Mesendoderm (in vitro differentiated cells): ENCODE measurements at regions not wholly inside any gene's neighbourhood (a gene's known extent, or its start where the extent isn't known, plus 50 kb on each side); places are given as distances from the start of the nearest gene placed in this dataset.

Experiments used
- DNase-seq: peaks from one replicate; pipeline ENCODE4 v3.0.0; 2013
- H2AK5ac ChIP-seq: 2 replicates; pipeline ENCODE4 v1.6.1; 2013; ENCODE audit warnings: low read length, inconsistent platforms
- H2BK120ac ChIP-seq: 2 replicates; pipeline ENCODE4 v1.6.1; 2013; ENCODE audit warnings: low read depth, mild to moderate bottlenecking, low read length, moderate library complexity, mixed read lengths
- H2BK15ac ChIP-seq: replicated peaks from 2 replicates; pipeline ENCODE4 v1.6.1; 2013; ENCODE audit warnings: low read depth, mild to moderate bottlenecking, moderate library complexity
- H2BK5ac ChIP-seq: 2 replicates; pipeline ENCODE4 v1.6.1; 2013; ENCODE audit warnings: low read length, inconsistent platforms
- H3K18ac ChIP-seq: 2 replicates; pipeline ENCODE4 v1.6.1; 2013; ENCODE audit warnings: mild to moderate bottlenecking, low read length, mixed read lengths
- H3K23ac ChIP-seq: one replicate; pipeline ENCODE4 v1.6.1; 2013; ENCODE audit warnings: low read length
- H3K27ac ChIP-seq: 2 replicates; pipeline ENCODE4 v1.5.1; 2013; ENCODE audit warnings: low read depth, mild to moderate bottlenecking, inconsistent platforms, low read length, moderate library complexity
- H3K27me3 ChIP-seq: 2 replicates; pipeline ENCODE4 v1.6.1; 2013; ENCODE audit warnings: low read length, control low read depth, mild to moderate bottlenecking, inconsistent platforms; ENCODE audit not compliant: insufficient read depth, poor library complexity
- H3K36me3 ChIP-seq: 2 replicates; pipeline ENCODE4 v1.6.1; 2013; ENCODE audit warnings: low read length, inconsistent platforms; ENCODE audit not compliant: control insufficient read depth, insufficient read depth
- H3K4ac ChIP-seq: one replicate; pipeline ENCODE4 v1.6.1; 2013; ENCODE audit warnings: low read depth, mild to moderate bottlenecking, low read length, moderate library complexity
- H3K4me1 ChIP-seq: 2 replicates; pipeline ENCODE4 v1.6.1; 2013; ENCODE audit warnings: low read depth, low read length, inconsistent platforms; ENCODE audit not compliant: control insufficient read depth
- H3K4me2 ChIP-seq: 2 replicates; pipeline ENCODE4 v1.6.1; 2013; ENCODE audit warnings: low read length
- H3K4me3 ChIP-seq: 2 replicates; pipeline ENCODE4 v1.5.1; 2013; ENCODE audit warnings: mild to moderate bottlenecking, low read length
- H3K56ac ChIP-seq: one replicate; pipeline ENCODE4 v1.6.1; 2013; ENCODE audit warnings: low read length
- H3K79me1 ChIP-seq: 2 replicates; pipeline ENCODE4 v1.6.1; 2013; ENCODE audit warnings: low read length, inconsistent platforms
- H3K79me2 ChIP-seq: 2 replicates; pipeline ENCODE4 v1.6.1; 2013; ENCODE audit warnings: mild to moderate bottlenecking, low read length; ENCODE audit not compliant: control insufficient read depth, insufficient read depth
- H3K9ac ChIP-seq: 2 replicates; pipeline ENCODE4 v1.6.1; 2013; ENCODE audit warnings: low read length, inconsistent platforms
- H4K5ac ChIP-seq: one replicate; pipeline ENCODE4 v1.6.1; 2013; ENCODE audit warnings: low read length
- H4K8ac ChIP-seq: one replicate; pipeline ENCODE4 v1.6.1; 2013; ENCODE audit warnings: low read depth, mild to moderate bottlenecking, control low read depth, low read length, moderate library complexity
- WGBS: extraction: QIAGEN DNeasy Blood & Tissue Kit; methylation state at CpG from one replicate; pipeline ENCODE4 v1.1.7; 2013; ENCODE audit warnings: low lambda C conversion rate, missing lambda C conversion rate; ENCODE audit not compliant: insufficient coverage; ENCODE audit errors: extremely low coverage; 5-methylcytosine and 5-hydroxymethylcytosine counted together

- H3K27ac ChIP-seq, result no peak overlapping the region
- no peaks in the 10 kb centered on the region for H3K79me1 ChIP-seq
- H3K56ac ChIP-seq, result no peak overlapping the region
- H4K5ac ChIP-seq, result no peak overlapping the region
- H3K79me2 ChIP-seq, result no peaks in the 10 kb centered on the region
- H4K8ac ChIP-seq, result no peak overlapping the region
- no peak overlapping the region for H2AK5ac ChIP-seq
- H3K9ac ChIP-seq, result no peak overlapping the region
- H3K18ac ChIP-seq, result no peak overlapping the region
- no peak overlapping the region for H3K23ac ChIP-seq
- no peaks in the 10 kb centered on the region for H3K27me3 ChIP-seq
- DNase-seq, result no peak
- no peak overlapping the region for H3K4me3 ChIP-seq
- no peaks in the 10 kb centered on the region for H3K4me1 ChIP-seq
- no CpG with 5 or more reads among the region's 3 CpGs for WGBS
- no peak overlapping the region for H2BK15ac ChIP-seq
- no peaks in the 10 kb centered on the region for H3K36me3 ChIP-seq
- H2BK5ac ChIP-seq, result no peak overlapping the region
- no peak overlapping the region for H3K4me2 ChIP-seq
- no peak overlapping the region for H3K4ac ChIP-seq
- H2BK120ac ChIP-seq, result no peak overlapping the region
Observed at GRCh38 chr17:22512057-22512456, 819.7 kb downstream of the KCNJ18 start.

- Histone ChIP-seq H2BK120ac (no peak overlapping the region), H4K8ac (no peak overlapping the region), H2BK5ac (no peak overlapping the region), H2BK15ac (no peak overlapping the region), H3K27me3 (no peaks in the 10 kb centered on the region), H3K4ac (no peak overlapping the region), H2AK5ac (no peak overlapping the region), H3K23ac (no peak overlapping the region), H3K56ac (no peak overlapping the region), H3K9ac (no peak overlapping the region), H3K4me1 (no peaks in the 10 kb centered on the region), H3K18ac (no peak overlapping the region), H3K79me1 (no peaks in the 10 kb centered on the region), H3K79me2 (no peaks in the 10 kb centered on the region), H3K36me3 (no peaks in the 10 kb centered on the region), H4K5ac (no peak overlapping the region), H3K27ac (no peak overlapping the region), H3K4me3 (no peak overlapping the region), H3K4me2 (no peak overlapping the region)
- no peak for DNase-seq
- no CpG with 5 or more reads among the region's 6 CpGs for WGBS
Observed at GRCh38 chr17:22512506-22512905, 820.2 kb downstream of the KCNJ18 start.

DNA sequence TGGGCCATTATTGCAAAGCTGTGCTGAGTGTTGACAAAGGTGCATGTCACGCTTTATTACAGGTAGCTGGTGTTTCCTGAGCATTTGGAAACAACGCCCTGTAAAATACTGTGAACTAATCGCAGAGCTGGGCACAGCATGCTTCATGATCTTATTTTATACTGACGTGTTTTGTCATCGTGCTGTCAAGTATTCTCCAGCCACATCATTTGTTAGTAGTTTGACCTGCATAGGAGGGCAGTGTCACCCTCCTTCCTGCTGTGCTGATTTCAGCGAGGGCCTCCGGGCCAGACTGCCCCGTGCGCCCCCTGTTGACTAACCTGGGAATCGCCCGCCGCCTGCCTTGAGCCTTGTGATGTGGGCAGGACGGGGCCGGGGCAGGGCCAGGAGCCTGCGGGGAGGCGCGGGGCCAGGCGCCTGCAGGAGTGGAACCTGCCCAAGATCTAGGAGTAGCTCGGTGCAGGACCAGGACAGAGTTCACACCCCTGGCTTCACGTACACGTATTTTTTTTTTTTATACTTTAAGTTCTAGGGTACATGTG, 820.7 kb downstream of the KCNJ18 start:
- Histone ChIP-seq H3K18ac (no peak overlapping the region), H3K4me3 (no peak overlapping the region), H2AK5ac (no peak overlapping the region), H3K23ac (no peak overlapping the region), H2BK15ac (no peak overlapping the region), H3K4me2 (no peak overlapping the region), H2BK120ac (no peak overlapping the region), H3K4me1 (no peaks in the 10 kb centered on the region), H3K9ac (no peak overlapping the region), H4K8ac (no peak overlapping the region), H2BK5ac (no peak overlapping the region), H3K56ac (no peak overlapping the region), H3K79me1 (no peaks in the 10 kb centered on the region), H3K27ac (no peak overlapping the region), H3K4ac (no peak overlapping the region), H3K36me3 (no peaks in the 10 kb centered on the region), H3K27me3 (no peaks in the 10 kb centered on the region), H3K79me2 (no peaks in the 10 kb centered on the region), H4K5ac (no peak overlapping the region)
- no peak for DNase-seq
- no CpG with 5 or more reads among the region's 21 CpGs for WGBS

GRCh38 chr17:22514315-22514714, 822.0 kb downstream of the KCNJ18 start:
- Histone ChIP-seq H3K9ac (no peak overlapping the region), H4K5ac (no peak overlapping the region), H3K79me2 (no peaks in the 10 kb centered on the region), H3K56ac (no peak overlapping the region), H3K23ac (no peak overlapping the region), H3K4me3 (no peak overlapping the region), H3K4me2 (no peak overlapping the region), H3K36me3 (no peaks in the 10 kb centered on the region), H4K8ac (no peak overlapping the region), H3K79me1 (no peaks in the 10 kb centered on the region), H3K4ac (no peak overlapping the region), H2BK5ac (no peak overlapping the region), H2AK5ac (no peak overlapping the region), H3K18ac (no peak overlapping the region), H3K27ac (no peak overlapping the region), H3K27me3 (no peaks in the 10 kb centered on the region), H3K4me1 (no peaks in the 10 kb centered on the region), H2BK15ac (no peak overlapping the region), H2BK120ac (no peak overlapping the region)
- DNase-seq, result no peak
- WGBS, result no CpG with 5 or more reads among the region's 6 CpGs

GRCh38 chr17:22514767-22515320, 822.5 kb downstream of the KCNJ18 start:
- WGBS, result no CpG with 5 or more reads among the region's 4 CpGs
- H3K79me1 ChIP-seq, result no peaks in the 10 kb centered on the region
- no peak overlapping the region for H4K8ac ChIP-seq
- H3K4ac ChIP-seq, result no peak overlapping the region
- H3K4me2 ChIP-seq, result no peak overlapping the region
- no peak overlapping the region for H3K9ac ChIP-seq
- no peak overlapping the region for H3K18ac ChIP-seq
- H3K27me3 ChIP-seq, result no peaks in the 10 kb centered on the region
- H3K27ac ChIP-seq, result no peak overlapping the region
- H3K23ac ChIP-seq, result no peak overlapping the region
- no peaks in the 10 kb centered on the region for H3K79me2 ChIP-seq
- no peak overlapping the region for H3K56ac ChIP-seq
- H2BK120ac ChIP-seq, result no peak overlapping the region
- H2BK5ac ChIP-seq, result no peak overlapping the region
- no peak overlapping the region for H2BK15ac ChIP-seq
- H3K4me1 ChIP-seq, result no peaks in the 10 kb centered on the region
- no peaks in the 10 kb centered on the region for H3K36me3 ChIP-seq
- H3K4me3 ChIP-seq, result no peak overlapping the region
- H4K5ac ChIP-seq, result no peak overlapping the region
- no peak for DNase-seq
- H2AK5ac ChIP-seq, result no peak overlapping the region

DNA sequence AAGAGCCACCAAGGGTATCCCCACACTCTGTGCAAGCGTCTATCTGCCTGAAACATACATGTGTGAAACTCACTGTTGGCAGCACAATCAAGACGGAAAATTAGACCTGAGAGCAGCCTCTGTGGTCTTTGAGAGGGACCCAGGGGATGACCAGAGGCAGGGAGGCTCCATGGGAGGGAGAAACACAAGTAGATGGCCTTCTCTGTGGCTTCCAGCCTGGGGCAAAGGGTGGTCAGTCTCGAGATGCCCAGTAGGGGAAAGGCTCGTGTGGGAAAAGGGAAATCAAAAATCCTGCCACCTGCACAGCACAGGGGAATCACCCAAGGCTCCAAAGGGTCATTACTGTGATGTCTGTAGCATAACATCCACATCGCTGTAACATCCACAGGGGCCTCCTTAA, 823.3 kb downstream of the KCNJ18 start:
- Histone ChIP-seq H3K4me1 (no peaks in the 10 kb centered on the region), H2BK120ac (no peak overlapping the region), H4K8ac (no peak overlapping the region), H3K36me3 (no peaks in the 10 kb centered on the region), H3K4me3 (no peak overlapping the region), H3K56ac (no peak overlapping the region), H2BK5ac (no peak overlapping the region), H3K27me3 (no peaks in the 10 kb centered on the region), H3K9ac (no peak overlapping the region), H4K5ac (no peak overlapping the region), H2BK15ac (no peak overlapping the region), H3K27ac (no peak overlapping the region), H3K23ac (no peak overlapping the region), H2AK5ac (no peak overlapping the region), H3K18ac (no peak overlapping the region), H3K4me2 (no peak overlapping the region), H3K79me1 (no peaks in the 10 kb centered on the region), H3K4ac (no peak overlapping the region), H3K79me2 (no peaks in the 10 kb centered on the region)
- DNase-seq, result no peak
- WGBS, result no CpG with 5 or more reads among the region's 5 CpGs
